Panc1 (cell line): ENCODE measurements at regions not wholly inside any gene's neighbourhood (a gene's known extent, or its start where the extent isn't known, plus 50 kb on each side); places are given as distances from the start of the nearest gene placed in this dataset.

ENCODE experiments used
- POLR2AphosphoS5 ChIP-seq: IDR thresholded peaks from 2 replicates; pipeline ENCODE4 v1.6.1; 2012; ENCODE audit warnings: mild to moderate bottlenecking, low read depth, low read length, moderate library complexity
- REST ChIP-seq, 2 experiments: IDR thresholded peaks; 2 replicates each; pipeline ENCODE4 v1.6.1; 2011 to 2012; ENCODE audit warnings: low read depth in 2 of 2, control low read depth in 1 of 2, low read length in 1 of 2, mild to moderate bottlenecking in 1 of 2, moderate library complexity in 1 of 2; ENCODE audit not compliant: insufficient read depth in 1 of 2
- SIN3A ChIP-seq: IDR thresholded peaks from 2 replicates; pipeline ENCODE4 v1.6.1; 2012; ENCODE audit warnings: low read depth, mild to moderate bottlenecking, low read length, moderate library complexity, borderline replicate concordance; ENCODE audit not compliant: insufficient read depth
- TF ChIP-seq, protein P1 (sequence below): fragments of 450-650 bp; IDR thresholded peaks from 2 replicates; pipeline ENCODE4 v1.5.1; 2017; ENCODE audit warnings: mild to moderate bottlenecking

DNA sequence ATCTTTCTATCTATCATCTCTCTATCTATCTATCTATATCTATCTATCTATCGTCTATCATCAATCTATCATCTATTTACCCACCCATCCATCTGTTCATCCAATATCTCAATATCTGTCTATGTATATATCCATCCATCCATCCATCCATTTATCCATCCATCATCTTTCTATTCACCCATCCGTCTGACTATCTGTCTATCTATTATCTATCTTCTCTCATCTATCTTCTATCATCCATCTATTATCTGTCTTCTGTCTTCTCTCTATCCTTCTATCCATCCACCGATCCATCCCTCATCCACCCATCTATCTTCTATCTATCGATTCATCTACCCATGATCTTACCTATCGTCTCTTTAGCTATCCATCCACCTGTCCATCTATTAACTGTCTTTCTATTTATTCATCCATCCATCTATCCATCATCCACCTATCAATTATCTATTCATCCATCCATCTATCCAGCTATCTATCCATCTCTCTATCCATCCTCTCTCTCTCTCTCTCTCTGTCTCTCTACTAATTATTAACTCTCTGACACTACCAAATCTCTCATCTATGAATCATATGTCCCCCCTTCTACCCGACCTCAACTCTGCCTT, 89.1 kb downstream of the DHCR7 start:
- TF ChIP-seq, protein P1, sequence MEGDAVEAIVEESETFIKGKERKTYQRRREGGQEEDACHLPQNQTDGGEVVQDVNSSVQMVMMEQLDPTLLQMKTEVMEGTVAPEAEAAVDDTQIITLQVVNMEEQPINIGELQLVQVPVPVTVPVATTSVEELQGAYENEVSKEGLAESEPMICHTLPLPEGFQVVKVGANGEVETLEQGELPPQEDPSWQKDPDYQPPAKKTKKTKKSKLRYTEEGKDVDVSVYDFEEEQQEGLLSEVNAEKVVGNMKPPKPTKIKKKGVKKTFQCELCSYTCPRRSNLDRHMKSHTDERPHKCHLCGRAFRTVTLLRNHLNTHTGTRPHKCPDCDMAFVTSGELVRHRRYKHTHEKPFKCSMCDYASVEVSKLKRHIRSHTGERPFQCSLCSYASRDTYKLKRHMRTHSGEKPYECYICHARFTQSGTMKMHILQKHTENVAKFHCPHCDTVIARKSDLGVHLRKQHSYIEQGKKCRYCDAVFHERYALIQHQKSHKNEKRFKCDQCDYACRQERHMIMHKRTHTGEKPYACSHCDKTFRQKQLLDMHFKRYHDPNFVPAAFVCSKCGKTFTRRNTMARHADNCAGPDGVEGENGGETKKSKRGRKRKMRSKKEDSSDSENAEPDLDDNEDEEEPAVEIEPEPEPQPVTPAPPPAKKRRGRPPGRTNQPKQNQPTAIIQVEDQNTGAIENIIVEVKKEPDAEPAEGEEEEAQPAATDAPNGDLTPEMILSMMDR: no peak
- TF ChIP-seq POLR2AphosphoS5: no peak
- no peak for TF ChIP-seq REST (IDR thresholded peaks at IDR 0.05; ENCODE audit: insufficient read depth in 1 of 2, low read depth in 2 of 2, low read length in 1 of 2)
- no peak for TF ChIP-seq SIN3A
